GM11168 (cell line): ENCODE measurements at regions not wholly inside any gene's neighbourhood (a gene's known extent, or its start where the extent isn't known, plus 50 kb on each side); places are given as distances from the start of the nearest gene placed in this dataset.

Source experiments
- in situ Hi-C: fragments of 300-500 bp; cut with MboI; formaldehyde crosslinking; loops from one replicate; pipeline ENCODE4 v1.12.0; 2022; ENCODE audit warnings: low sequenced_read_pairs; ENCODE audit not compliant: unreplicated experiment

- in situ Hi-C loops, result no loop called here
Measured at GRCh38 chr11:59302991-59303390, 55.7 kb upstream of the OR5AN1 start.

DNA sequence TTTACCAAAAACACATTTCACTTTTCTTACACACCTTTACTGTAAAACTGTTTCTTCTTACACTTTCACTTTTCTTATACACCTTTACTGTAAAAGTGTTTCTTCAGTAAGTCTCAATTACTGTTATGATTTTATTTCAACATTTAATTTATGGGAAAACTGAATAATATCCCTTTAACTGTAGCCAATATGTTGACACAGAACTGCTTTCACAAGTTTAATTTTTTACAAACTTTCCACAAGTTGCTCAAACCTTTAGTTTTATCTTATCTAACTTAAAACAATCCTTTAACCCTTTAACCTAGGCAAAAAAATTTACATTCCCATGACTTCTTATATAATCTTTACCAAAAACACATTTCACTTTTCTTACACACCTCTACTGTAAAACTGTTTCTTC is 63.3 kb upstream of the OR5AN1 start:
- in situ Hi-C loops, result no loop called here

- in situ Hi-C loops, result loop anchor here (5.0 kb wide), 1 partner anchor 125 kb away; no protein-coding TSS in a partner anchor
Measured at GRCh38 chr11:59292611-59293010, 66.1 kb upstream of the OR5AN1 start.

- in situ Hi-C loops, result loop anchor here (5.0 kb wide), 1 partner anchor 124 kb away; no protein-coding TSS in a partner anchor
Measured at GRCh38 chr11:59291228-59291627, 67.5 kb upstream of the OR5AN1 start.

- in situ Hi-C loops, result loop anchor here (5.0 kb wide), 1 partner anchor 122 kb away; no protein-coding TSS in a partner anchor
Measured at GRCh38 chr11:59289356-59290181, 69.1 kb upstream of the OR5AN1 start.

DNA sequence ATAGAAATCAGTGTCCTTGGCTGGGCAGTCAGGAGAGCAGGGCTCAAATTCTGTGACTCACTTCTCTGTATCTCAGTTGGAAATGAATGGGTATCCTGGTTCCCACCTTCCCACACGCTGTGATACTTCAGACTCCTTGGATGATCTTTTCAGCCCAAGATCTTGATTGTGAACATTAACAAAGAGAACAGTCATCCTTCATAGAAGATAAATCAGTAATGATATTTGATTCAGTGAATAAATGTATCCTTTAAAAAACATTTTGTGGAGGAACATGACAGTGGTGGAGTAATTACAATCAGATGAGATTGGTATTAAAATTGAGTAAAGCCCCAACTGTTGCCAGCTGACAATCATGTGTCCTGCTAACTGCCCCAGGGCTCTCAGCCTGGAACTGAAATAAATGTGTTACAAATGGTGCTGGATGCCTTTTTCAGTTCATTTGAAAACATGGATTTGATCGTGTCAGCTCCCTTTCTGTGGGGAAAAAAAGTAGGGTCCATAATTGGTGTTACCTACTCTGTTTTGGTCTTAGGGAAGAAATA is 72.9 kb upstream of the OR5AN1 start:
- in situ Hi-C loops, result no loop called here

DNA sequence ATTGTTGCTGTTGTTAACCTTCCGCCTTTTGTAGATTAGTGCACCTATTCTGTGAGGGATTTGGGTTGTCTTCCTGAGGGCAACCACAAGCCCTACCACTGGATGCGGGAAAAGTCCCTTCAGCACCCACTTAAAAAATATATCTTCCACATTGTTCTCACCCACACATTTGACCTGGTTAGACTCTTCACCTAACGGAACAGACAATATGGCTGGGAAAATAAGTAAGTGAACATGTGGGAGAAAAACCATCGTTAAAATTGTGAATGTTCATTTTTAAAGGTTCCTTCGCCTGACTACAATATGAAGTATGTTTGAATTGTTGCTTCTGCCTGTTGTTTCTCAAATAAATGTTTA is 72.0 kb upstream of the MPEG1 start:
- in situ Hi-C loops, result no loop called here

- in situ Hi-C loops, result no loop called here
Measured at GRCh38 chr11:59283825-59284772, 71.4 kb upstream of the MPEG1 start.

DNA sequence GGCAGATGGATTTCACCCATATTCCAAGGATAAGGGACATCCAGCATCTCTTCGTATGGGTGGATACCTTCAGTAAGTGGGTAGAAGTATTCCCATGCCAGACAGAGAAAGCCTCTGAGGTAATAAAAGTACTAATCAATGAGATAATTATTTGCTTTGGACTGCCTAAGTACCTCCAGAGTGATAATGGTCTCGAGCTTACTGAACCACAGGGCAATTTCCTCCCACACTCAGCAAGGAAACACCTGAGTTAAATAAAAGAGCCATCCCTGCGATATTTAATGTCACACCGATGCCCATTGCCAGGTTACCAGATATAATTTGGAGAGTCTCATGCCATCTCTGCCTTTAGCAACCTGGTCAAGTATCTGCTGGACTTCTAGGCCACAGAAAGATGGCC is 70.6 kb upstream of the MPEG1 start:
- in situ Hi-C loops, result no loop called here

GRCh38 chr11:59281177-59281576 is 68.5 kb upstream of the MPEG1 start:
- in situ Hi-C loops, result no loop called here

DNA sequence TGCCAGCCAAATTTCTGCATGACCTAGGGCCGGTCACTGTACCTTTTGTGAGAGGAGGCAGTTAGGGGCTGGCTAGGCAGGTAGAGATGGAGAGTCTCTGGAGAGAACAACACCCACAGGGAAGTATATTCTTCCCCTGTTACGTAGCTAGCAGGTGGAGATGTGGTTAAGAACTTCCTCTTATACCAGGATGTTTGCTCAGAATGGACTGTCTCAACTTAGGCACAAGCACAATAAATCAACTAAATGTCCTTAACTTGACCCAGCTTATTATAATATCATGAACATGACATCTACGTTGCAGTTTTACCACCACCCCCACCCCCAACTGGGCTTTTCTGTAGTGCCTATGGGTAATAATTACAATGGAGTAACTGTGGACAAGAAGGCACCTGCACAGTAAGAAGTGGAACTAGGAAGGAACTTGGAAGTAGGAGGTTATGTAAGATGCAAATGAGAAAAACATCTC is 60.7 kb upstream of the MPEG1 start:
- in situ Hi-C loops, result loop anchor here (25.0 kb wide), 1 partner anchor 414 kb away; no protein-coding TSS in a partner anchor

GRCh38 chr11:59272771-59273372 is 60.1 kb upstream of the MPEG1 start:
- in situ Hi-C loops, result loop anchor here (25.0 kb wide), 1 partner anchor 414 kb away; no protein-coding TSS in a partner anchor

GRCh38 chr11:59271811-59272327 is 59.1 kb upstream of the MPEG1 start:
- in situ Hi-C loops, result loop anchor here (25.0 kb wide), 1 partner anchor 415 kb away; no protein-coding TSS in a partner anchor

- in situ Hi-C loops, result loop anchor here (25.0 kb wide), 1 partner anchor 416 kb away; no protein-coding TSS in a partner anchor
Measured at GRCh38 chr11:59271247-59271755, 58.6 kb upstream of the MPEG1 start.

DNA sequence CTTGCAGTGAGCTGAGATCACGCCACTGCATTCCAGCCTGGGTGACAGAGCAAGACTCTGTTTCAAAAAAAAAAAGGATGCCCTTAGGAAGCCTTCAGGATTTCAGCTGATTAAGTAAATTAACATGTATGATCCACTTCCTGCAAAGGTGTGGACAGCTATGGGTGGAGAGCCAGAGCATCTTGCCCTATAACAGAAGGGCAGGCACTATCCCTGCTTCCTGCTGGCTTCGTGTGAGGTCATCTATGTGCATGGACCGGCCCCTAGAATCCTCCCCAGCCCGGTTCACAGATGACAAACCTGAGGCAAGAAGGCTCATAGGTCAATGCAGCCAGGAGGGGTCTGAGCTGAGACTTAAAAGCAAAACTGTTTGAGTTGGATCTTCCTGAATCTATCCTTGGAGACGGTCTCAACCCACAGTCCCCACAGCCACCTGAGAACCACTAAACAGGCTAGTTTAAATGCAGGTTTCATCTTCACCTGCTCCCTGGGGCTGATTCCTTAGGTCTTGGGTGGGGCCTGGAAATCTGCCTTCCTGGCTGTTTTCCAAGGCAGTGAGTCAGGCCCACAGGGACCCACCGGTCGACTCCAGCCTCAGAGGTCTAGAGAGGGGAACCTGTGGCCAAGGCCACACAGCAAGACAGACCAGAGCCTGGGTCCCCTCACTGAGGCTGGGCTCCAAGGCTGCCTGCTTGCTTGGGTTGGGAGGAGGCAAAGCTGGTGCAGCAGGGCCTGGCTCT is 55.2 kb upstream of the MPEG1 start:
- in situ Hi-C loops, result loop anchor here (25.0 kb wide), 1 partner anchor 419 kb away; no protein-coding TSS in a partner anchor

- in situ Hi-C loops, result loop anchor here (25.0 kb wide), 1 partner anchor 420 kb away; no protein-coding TSS in a partner anchor
Measured at GRCh38 chr11:59267196-59267595, 54.5 kb upstream of the MPEG1 start.

- in situ Hi-C loops, result loop anchor here (25.0 kb wide), 1 partner anchor 421 kb away; no protein-coding TSS in a partner anchor
Measured at GRCh38 chr11:59266491-59266890, 53.8 kb upstream of the MPEG1 start.

GRCh38 chr11:59265735-59266134 is 53.0 kb upstream of the MPEG1 start:
- in situ Hi-C loops, result loop anchor here (25.0 kb wide), 1 partner anchor 422 kb away; no protein-coding TSS in a partner anchor
